Lower leg skin (tissue), 3 donors: ENCODE measurements at regions not wholly inside any gene's neighbourhood (a gene's known extent, or its start where the extent isn't known, plus 50 kb on each side); places are given as distances from the start of the nearest gene placed in this dataset.

Experiments
- POLR2A ChIP-seq, 2 donors: fragments of 450-650 bp; IDR thresholded peaks; one replicate each; pipeline ENCODE4 v1.6.1; 2016 to 2017; ENCODE audit warnings: antibody characterized with exemption in 2 of 2, mild to moderate bottlenecking in 1 of 2, moderate library complexity in 1 of 2
- TF ChIP-seq, protein P1 (sequence below), 3 donors: fragments of 450-650 bp; IDR thresholded peaks; one replicate each; pipeline ENCODE4 v1.5.1; 2016; ENCODE audit warnings: antibody characterized with exemption in 3 of 3, mild to moderate bottlenecking in 3 of 3, moderate library complexity in 2 of 3

DNA sequence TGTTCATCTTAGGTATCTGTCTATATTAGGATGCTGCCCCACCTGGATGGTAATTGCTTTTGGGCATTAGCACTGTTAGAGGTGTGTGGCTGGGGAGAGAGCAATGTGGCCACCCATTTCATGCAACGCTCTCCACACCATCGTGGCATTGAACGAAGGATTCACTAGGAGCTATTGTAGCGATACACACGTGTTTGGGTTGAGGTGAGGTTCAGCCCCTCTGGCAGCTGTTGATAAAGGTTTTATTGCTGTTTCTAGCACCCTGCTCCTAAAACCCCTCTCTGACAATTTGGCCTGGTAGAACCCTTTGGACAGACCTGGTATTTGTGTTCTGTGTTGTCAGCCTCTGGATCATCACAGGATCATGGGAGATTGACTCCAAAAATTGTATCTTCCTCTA lies 280.9 kb downstream of the PRL start:
- TF ChIP-seq, protein P1, sequence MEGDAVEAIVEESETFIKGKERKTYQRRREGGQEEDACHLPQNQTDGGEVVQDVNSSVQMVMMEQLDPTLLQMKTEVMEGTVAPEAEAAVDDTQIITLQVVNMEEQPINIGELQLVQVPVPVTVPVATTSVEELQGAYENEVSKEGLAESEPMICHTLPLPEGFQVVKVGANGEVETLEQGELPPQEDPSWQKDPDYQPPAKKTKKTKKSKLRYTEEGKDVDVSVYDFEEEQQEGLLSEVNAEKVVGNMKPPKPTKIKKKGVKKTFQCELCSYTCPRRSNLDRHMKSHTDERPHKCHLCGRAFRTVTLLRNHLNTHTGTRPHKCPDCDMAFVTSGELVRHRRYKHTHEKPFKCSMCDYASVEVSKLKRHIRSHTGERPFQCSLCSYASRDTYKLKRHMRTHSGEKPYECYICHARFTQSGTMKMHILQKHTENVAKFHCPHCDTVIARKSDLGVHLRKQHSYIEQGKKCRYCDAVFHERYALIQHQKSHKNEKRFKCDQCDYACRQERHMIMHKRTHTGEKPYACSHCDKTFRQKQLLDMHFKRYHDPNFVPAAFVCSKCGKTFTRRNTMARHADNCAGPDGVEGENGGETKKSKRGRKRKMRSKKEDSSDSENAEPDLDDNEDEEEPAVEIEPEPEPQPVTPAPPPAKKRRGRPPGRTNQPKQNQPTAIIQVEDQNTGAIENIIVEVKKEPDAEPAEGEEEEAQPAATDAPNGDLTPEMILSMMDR (IDR thresholded peaks at IDR 0.05) = no peak
- TF ChIP-seq POLR2A (IDR thresholded peaks at IDR 0.05) = no peak
